ENCODE measurements at regions not wholly inside any gene's neighbourhood (a gene's known extent, or its start where the extent isn't known, plus 50 kb on each side); places are given as distances from the start of the nearest gene placed in this dataset.
"Not testable (repeated sequence)": the region's sequence is repeated elsewhere in the genome, so short reads cannot be mapped to it uniquely, and the experiment has no call there.

DNA sequence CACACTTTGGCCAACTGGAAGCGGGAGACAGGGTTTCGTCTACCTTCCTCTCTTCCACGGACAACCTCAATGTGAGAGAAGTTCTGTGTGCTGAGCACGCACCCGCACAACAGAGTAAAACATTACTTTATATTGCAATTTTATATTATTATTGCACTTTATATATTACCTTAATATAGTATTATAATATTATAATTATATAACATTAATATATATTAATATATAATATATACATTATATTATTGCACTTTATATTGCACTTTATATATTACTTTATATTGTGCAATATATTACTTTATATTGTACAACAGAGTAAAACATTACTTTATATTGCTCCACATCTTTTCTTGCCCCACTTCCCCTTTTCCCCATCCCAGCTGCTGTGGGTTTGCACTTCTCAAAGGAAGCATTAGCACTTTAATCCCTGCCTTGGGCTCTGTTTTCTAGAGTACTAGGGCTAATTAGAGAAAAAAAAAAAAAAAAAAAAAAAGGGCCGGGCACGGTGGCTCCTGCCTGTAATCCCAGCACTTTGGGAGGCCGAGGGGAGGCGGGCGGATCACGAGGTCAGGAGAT is 76.4 kb upstream of the SLC4A7 start:
- H3K4me3 Mint-ChIP-seq, result no peak overlapping the region
- Histone ChIP-seq H3K27ac (ENCODE audit: low read depth, low read length) (no peak overlapping the region), H3K4me3 (ENCODE audit: low read length) (no peak overlapping the region), H3K9me3 (ENCODE audit: low read length) (no peaks in the 10 kb centered on the region), H3K27me3 (ENCODE audit: insufficient read depth, low read length, poor library complexity, severe bottlenecking) (no peaks in the 10 kb centered on the region), H3K36me3 (ENCODE audit: insufficient read depth, low read length) (no peaks in the 10 kb centered on the region), H3K4me1 (ENCODE audit: insufficient read depth, low read length) (no peaks in the 10 kb centered on the region)
- no peaks in the 10 kb centered on the region for H3K27me3 Mint-ChIP-seq
- DNase-seq, result no peak
- H3K36me3 Mint-ChIP-seq, result no peaks in the 10 kb centered on the region
- no peak overlapping the region for H3K27ac Mint-ChIP-seq
- no peaks in the 10 kb centered on the region for H3K9me3 Mint-ChIP-seq
- no peaks in the 10 kb centered on the region for H3K4me1 Mint-ChIP-seq
- POLR2A ChIA-PET, result no interaction called here
- CTCF ChIA-PET, result interaction anchor here (0.8 kb wide), 1 partner anchor 19 kb away, joined by 4 read pairs; no protein-coding TSS in a partner anchor

DNA sequence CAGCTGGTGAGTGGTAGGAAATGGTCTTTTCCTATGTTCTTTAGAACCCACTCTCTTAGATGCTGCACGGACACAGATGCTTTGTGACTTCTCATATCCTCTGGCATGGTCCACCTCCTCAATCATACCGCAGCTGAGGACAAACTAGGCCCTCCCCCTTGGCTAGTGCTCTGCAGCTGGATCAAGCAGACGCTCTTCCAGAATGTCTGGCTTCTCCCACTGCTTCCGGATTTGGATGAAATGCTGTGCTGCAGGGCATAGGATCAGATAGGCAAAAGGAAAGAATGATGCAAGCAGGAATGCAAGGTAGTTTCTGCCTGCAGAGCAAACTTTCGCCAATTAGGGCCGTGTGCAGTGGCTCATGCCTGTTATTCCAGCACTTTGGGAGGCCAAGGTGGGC is 75.7 kb upstream of the SLC4A7 start:
- Histone ChIP-seq H3K9me3 (ENCODE audit: low read length) (no peaks in the 10 kb centered on the region), H3K4me3 (ENCODE audit: low read length) (no peak overlapping the region), H3K27ac (ENCODE audit: low read depth, low read length) (no peak overlapping the region), H3K4me1 (ENCODE audit: insufficient read depth, low read length) (no peaks in the 10 kb centered on the region), H3K27me3 (ENCODE audit: insufficient read depth, low read length, poor library complexity, severe bottlenecking) (no peaks in the 10 kb centered on the region), H3K36me3 (ENCODE audit: insufficient read depth, low read length) (no peaks in the 10 kb centered on the region)
- H3K27ac Mint-ChIP-seq, result no peak overlapping the region
- H3K27me3 Mint-ChIP-seq, result no peaks in the 10 kb centered on the region
- H3K4me3 Mint-ChIP-seq, result no peak overlapping the region
- no peak for DNase-seq
- no peaks in the 10 kb centered on the region for H3K4me1 Mint-ChIP-seq
- CTCF ChIA-PET, result no interaction called here
- H3K9me3 Mint-ChIP-seq, result no peaks in the 10 kb centered on the region
- no peaks in the 10 kb centered on the region for H3K36me3 Mint-ChIP-seq
- POLR2A ChIA-PET, result no interaction called here

GRCh38 chr3:27559381-27559780 is 75.2 kb upstream of the SLC4A7 start:
- no peaks in the 10 kb centered on the region for H3K27me3 ChIP-seq (ENCODE audit: insufficient read depth, low read length, poor library complexity, severe bottlenecking)
- Mint-ChIP-seq H3K4me3 (no peak overlapping the region), H3K9me3 (no peaks in the 10 kb centered on the region), H3K4me1 (no peaks in the 10 kb centered on the region), H3K36me3 (no peaks in the 10 kb centered on the region), H3K27me3 (no peaks in the 10 kb centered on the region), H3K27ac (no peak overlapping the region)
- CTCF ChIA-PET, result no interaction called here
- POLR2A ChIA-PET, result no interaction called here
- DNase-seq, result no peak
- no peaks in the 10 kb centered on the region for H3K9me3 ChIP-seq (ENCODE audit: low read length)
- no peaks in the 10 kb centered on the region for H3K36me3 ChIP-seq (ENCODE audit: insufficient read depth, low read length)
- no peaks in the 10 kb centered on the region for H3K4me1 ChIP-seq (ENCODE audit: insufficient read depth, low read length)
- H3K27ac ChIP-seq (ENCODE audit: low read depth, low read length), result no peak overlapping the region
- no peak overlapping the region for H3K4me3 ChIP-seq (ENCODE audit: low read length)

DNA sequence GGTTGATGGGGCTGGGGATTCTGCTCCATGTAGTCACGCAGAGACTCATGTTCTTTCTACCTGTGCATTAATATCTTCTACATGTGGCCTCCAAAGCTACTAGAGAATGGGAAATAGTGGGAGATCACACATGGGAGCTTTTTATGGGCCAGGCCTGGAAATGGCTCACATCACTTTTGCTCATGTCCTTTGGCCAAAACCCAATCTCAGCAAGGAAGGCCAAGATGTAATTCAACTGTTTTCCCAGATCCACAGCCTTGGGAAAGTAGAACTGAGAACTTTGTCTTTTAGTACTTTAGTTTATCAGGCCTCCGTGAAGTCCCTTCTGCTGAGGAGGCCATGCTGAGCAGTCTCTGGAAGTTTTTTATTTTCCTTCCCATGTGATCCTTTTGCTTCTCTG is 73.2 kb upstream of the SLC4A7 start:
- Mint-ChIP-seq H3K27ac (no peak overlapping the region), H3K9me3 (no peaks in the 10 kb centered on the region), H3K4me1 (no peaks in the 10 kb centered on the region), H3K36me3 (no peaks in the 10 kb centered on the region), H3K27me3 (no peaks in the 10 kb centered on the region), H3K4me3 (no peak overlapping the region)
- ChIA-PET POLR2A (no interaction called here), CTCF (no interaction called here)
- Histone ChIP-seq H3K36me3 (ENCODE audit: insufficient read depth, low read length) (no peaks in the 10 kb centered on the region), H3K27ac (ENCODE audit: low read depth, low read length) (no peak overlapping the region), H3K9me3 (ENCODE audit: low read length) (no peaks in the 10 kb centered on the region), H3K4me3 (ENCODE audit: low read length) (no peak overlapping the region), H3K4me1 (ENCODE audit: insufficient read depth, low read length) (no peaks in the 10 kb centered on the region), H3K27me3 (ENCODE audit: insufficient read depth, low read length, poor library complexity, severe bottlenecking) (no peaks in the 10 kb centered on the region)
- no peak for DNase-seq

DNA sequence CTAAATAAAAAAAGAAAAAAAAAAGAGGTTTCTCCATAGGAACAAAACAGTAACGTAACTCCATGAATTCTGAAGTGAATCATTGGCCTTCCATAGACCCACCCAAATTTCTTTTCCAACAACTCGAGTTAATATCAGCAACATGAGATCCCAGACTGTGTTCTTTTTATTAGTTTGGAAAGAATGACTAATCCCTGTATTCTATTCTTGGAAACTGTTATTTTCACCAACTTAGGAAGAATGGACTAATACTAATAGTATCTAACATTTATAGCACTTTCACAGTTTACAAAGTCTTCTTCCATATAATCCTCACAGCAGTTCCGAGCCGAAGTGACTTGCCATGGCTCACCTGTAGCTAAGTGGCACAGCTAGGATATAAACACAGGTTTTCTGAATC is 72.7 kb upstream of the SLC4A7 start:
- Histone ChIP-seq H3K27me3 (ENCODE audit: insufficient read depth, low read length, poor library complexity, severe bottlenecking) (no peaks in the 10 kb centered on the region), H3K4me1 (ENCODE audit: insufficient read depth, low read length) (no peaks in the 10 kb centered on the region), H3K9me3 (ENCODE audit: low read length) (no peaks in the 10 kb centered on the region), H3K27ac (ENCODE audit: low read depth, low read length) (no peak overlapping the region), H3K36me3 (ENCODE audit: insufficient read depth, low read length) (no peaks in the 10 kb centered on the region), H3K4me3 (ENCODE audit: low read length) (no peak overlapping the region)
- Mint-ChIP-seq H3K27me3 (no peaks in the 10 kb centered on the region), H3K4me3 (no peak overlapping the region), H3K36me3 (no peaks in the 10 kb centered on the region), H3K9me3 (no peaks in the 10 kb centered on the region), H3K4me1 (no peaks in the 10 kb centered on the region), H3K27ac (no peak overlapping the region)
- no peak for DNase-seq
- ChIA-PET POLR2A (no interaction called here), CTCF (no interaction called here)

DNA sequence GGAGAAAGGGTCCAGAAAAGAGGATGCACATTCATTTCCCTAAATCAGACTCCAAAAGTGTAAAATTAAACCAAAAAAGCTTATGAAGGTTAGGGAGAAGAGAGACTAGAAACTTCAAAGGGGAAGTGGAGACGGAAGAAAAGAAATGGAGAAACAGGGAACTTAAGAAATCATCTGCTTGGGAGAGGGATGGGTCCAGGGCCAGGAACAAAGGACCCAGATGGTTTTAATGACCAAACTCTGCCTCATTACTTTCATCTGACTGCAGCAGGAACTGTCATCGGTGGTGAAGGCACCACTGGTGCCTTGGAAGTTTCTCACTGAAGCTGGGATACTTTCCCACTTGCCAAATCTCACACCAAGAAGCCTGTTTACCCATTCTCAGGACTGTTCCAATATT is 70.5 kb upstream of the SLC4A7 start:
- no peaks in the 10 kb centered on the region for H3K9me3 ChIP-seq (ENCODE audit: low read length)
- H3K27me3 Mint-ChIP-seq, result peaks cover 0 to 4% of the 10 kb centered on the region in 2 donors
- no peak overlapping the region for H3K27ac ChIP-seq (ENCODE audit: low read depth, low read length)
- H3K36me3 ChIP-seq (ENCODE audit: insufficient read depth, low read length), result no peaks in the 10 kb centered on the region
- no peak overlapping the region for H3K4me3 ChIP-seq (ENCODE audit: low read length)
- POLR2A ChIA-PET, result no interaction called here
- H3K9me3 Mint-ChIP-seq, result no peaks in the 10 kb centered on the region
- no peaks in the 10 kb centered on the region for H3K4me1 ChIP-seq (ENCODE audit: insufficient read depth, low read length)
- no peak for DNase-seq
- H3K27me3 ChIP-seq (ENCODE audit: insufficient read depth, low read length, poor library complexity, severe bottlenecking), result no peaks in the 10 kb centered on the region
- no peaks in the 10 kb centered on the region for H3K4me1 Mint-ChIP-seq
- CTCF ChIA-PET, result no interaction called here
- H3K27ac Mint-ChIP-seq, result peak overlapping the region in 1 of 8 donors; percentile 43
- no peak overlapping the region for H3K4me3 Mint-ChIP-seq
- no peaks in the 10 kb centered on the region for H3K36me3 Mint-ChIP-seq

GRCh38 chr3:27553886-27554540 is 69.8 kb upstream of the SLC4A7 start:
- H3K4me3 Mint-ChIP-seq, result no peak overlapping the region
- peaks cover 0 to 4% of the 10 kb centered on the region in 2 donors for H3K27me3 Mint-ChIP-seq
- ChIA-PET CTCF (interaction anchor here (0.9 kb wide), 1 partner anchor 18 kb away, joined by 3 read pairs; no protein-coding TSS in a partner anchor), POLR2A (no interaction called here)
- DNase-seq, result no peak
- no peaks in the 10 kb centered on the region for H3K9me3 Mint-ChIP-seq
- no peaks in the 10 kb centered on the region for H3K4me1 Mint-ChIP-seq
- peak overlapping the region in 1 of 8 donors; percentile 34 for H3K27ac Mint-ChIP-seq
- Histone ChIP-seq H3K4me3 (ENCODE audit: low read length) (no peak overlapping the region), H3K4me1 (ENCODE audit: insufficient read depth, low read length) (no peaks in the 10 kb centered on the region), H3K9me3 (ENCODE audit: low read length) (no peaks in the 10 kb centered on the region), H3K27me3 (ENCODE audit: insufficient read depth, low read length, poor library complexity, severe bottlenecking) (no peaks in the 10 kb centered on the region), H3K27ac (ENCODE audit: low read depth, low read length) (no peak overlapping the region), H3K36me3 (ENCODE audit: insufficient read depth, low read length) (no peaks in the 10 kb centered on the region)
- no peaks in the 10 kb centered on the region for H3K36me3 Mint-ChIP-seq

DNA sequence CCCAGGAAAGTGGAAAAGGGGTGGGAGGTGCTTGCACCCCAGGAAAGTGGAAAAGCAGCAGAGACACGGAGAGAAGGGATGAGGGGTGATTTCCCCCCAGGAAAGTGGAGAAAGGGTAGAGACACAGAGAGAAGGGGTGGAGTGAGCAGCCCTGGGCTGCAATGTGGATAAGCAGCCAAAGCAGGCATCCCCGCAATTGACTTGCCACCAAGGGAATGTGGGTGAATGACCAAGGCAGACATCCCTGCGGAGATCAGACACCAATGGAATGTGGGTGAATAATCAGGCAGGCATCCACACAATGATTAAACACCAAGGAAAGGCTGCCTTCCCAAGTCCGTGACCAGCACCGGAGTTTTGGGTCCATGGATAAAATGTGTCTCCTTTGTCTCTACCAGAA is 68.5 kb upstream of the SLC4A7 start:
- DNase-seq; H3K9me3 ChIP-seq (ENCODE audit: low read length); H3K27ac Mint-ChIP-seq; H3K4me3 ChIP-seq (ENCODE audit: low read length); H3K4me3 Mint-ChIP-seq; H3K36me3 Mint-ChIP-seq; H3K4me1 Mint-ChIP-seq; H3K36me3 ChIP-seq (ENCODE audit: insufficient read depth, low read length); H3K4me1 ChIP-seq (ENCODE audit: insufficient read depth, low read length); H3K27ac ChIP-seq (ENCODE audit: low read depth, low read length); POLR2A ChIA-PET; H3K9me3 Mint-ChIP-seq; H3K27me3 ChIP-seq (ENCODE audit: insufficient read depth, low read length, poor library complexity, severe bottlenecking); H3K27me3 Mint-ChIP-seq; CTCF ChIA-PET: not testable (repeated sequence)

- H3K4me1 ChIP-seq (ENCODE audit: insufficient read depth, low read length); POLR2A ChIA-PET; H3K9me3 Mint-ChIP-seq; H3K27me3 ChIP-seq (ENCODE audit: insufficient read depth, low read length, poor library complexity, severe bottlenecking); H3K36me3 Mint-ChIP-seq; H3K36me3 ChIP-seq (ENCODE audit: insufficient read depth, low read length); DNase-seq; H3K27ac Mint-ChIP-seq; H3K4me3 ChIP-seq (ENCODE audit: low read length); H3K9me3 ChIP-seq (ENCODE audit: low read length); CTCF ChIA-PET; H3K27ac ChIP-seq (ENCODE audit: low read depth, low read length); H3K4me1 Mint-ChIP-seq; H3K27me3 Mint-ChIP-seq: not testable (repeated sequence)
- H3K4me3 Mint-ChIP-seq, result peak overlapping the region in 1 of 7 donors; percentile 17
Observed at GRCh38 chr3:27551413-27551812, 67.2 kb upstream of the SLC4A7 start.

All from CD8-positive, alpha-beta memory T cell (primary cell).